ENCODE measurements at regions not wholly inside any gene's neighbourhood (a gene's known extent, or its start where the extent isn't known, plus 50 kb on each side); places are given as distances from the start of the nearest gene placed in this dataset.

- Histone ChIP-seq H3K27me3 (no peaks in the 10 kb centered on the region), H3K36me3 (no peaks in the 10 kb centered on the region), H3K27ac (no peak overlapping the region), H3K4me1 (no peaks in the 10 kb centered on the region), H3K4me3 (no peak overlapping the region), H3K9me3 (peaks cover 0 to 18% (median 11%) of the 10 kb centered on the region in 3 donors)
- intact Hi-C loops (cut with DNase I) = no loop called here
- TF ChIP-seq POLR2A (IDR thresholded peaks at IDR 0.05) = no peak
- TF ChIP-seq, protein P1, sequence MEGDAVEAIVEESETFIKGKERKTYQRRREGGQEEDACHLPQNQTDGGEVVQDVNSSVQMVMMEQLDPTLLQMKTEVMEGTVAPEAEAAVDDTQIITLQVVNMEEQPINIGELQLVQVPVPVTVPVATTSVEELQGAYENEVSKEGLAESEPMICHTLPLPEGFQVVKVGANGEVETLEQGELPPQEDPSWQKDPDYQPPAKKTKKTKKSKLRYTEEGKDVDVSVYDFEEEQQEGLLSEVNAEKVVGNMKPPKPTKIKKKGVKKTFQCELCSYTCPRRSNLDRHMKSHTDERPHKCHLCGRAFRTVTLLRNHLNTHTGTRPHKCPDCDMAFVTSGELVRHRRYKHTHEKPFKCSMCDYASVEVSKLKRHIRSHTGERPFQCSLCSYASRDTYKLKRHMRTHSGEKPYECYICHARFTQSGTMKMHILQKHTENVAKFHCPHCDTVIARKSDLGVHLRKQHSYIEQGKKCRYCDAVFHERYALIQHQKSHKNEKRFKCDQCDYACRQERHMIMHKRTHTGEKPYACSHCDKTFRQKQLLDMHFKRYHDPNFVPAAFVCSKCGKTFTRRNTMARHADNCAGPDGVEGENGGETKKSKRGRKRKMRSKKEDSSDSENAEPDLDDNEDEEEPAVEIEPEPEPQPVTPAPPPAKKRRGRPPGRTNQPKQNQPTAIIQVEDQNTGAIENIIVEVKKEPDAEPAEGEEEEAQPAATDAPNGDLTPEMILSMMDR (IDR thresholded peaks at IDR 0.05) = no peak
- DNase-seq = no peak
Measured at GRCh38 chr14:25615174-25615573, 565.2 kb upstream of the STXBP6 start.

DNA sequence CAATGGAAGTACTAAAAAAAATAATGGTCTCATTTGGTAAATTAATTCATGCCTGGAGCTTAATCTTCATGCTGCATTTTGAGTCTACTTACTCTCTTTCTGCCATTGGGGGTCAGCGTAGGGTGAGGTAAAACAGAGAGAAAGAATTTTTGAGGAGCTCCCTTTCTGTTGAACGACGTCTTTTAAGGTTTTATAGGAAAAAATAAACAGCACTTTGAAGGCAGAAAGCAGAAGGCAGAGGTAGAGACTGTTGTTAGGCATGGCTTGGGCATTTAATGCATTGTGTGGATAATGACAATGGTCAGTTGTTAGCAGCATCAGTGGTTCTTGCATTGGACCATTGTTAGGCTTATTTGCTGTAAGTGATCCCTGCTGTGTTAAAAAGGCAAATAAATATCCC, 557.2 kb upstream of the STXBP6 start:
- H3K36me3 ChIP-seq = no peaks in the 10 kb centered on the region
- intact Hi-C loops (cut with DNase I) = no loop called here
- TF ChIP-seq, protein P1 (IDR thresholded peaks at IDR 0.05) = no peak
- TF ChIP-seq POLR2A (IDR thresholded peaks at IDR 0.05) = no peak
- no peaks in the 10 kb centered on the region for H3K9me3 ChIP-seq
- H3K27ac ChIP-seq = no peak overlapping the region
- 33% methylated on average over 3 of the region's 3 CpGs for WGBS, 2 donors
- no peaks in the 10 kb centered on the region for H3K27me3 ChIP-seq
- no peaks in the 10 kb centered on the region for H3K4me1 ChIP-seq
- no peak for DNase-seq
- H3K4me3 ChIP-seq = no peak overlapping the region

GRCh38 chr14:25602106-25602505, 552.2 kb upstream of the STXBP6 start:
- Histone ChIP-seq H3K27ac (no peak overlapping the region), H3K4me1 (no peaks in the 10 kb centered on the region), H3K27me3 (no peaks in the 10 kb centered on the region), H3K4me3 (no peak overlapping the region), H3K9me3 (no peaks in the 10 kb centered on the region), H3K36me3 (no peaks in the 10 kb centered on the region)
- TF ChIP-seq, protein P1 (IDR thresholded peaks at IDR 0.05) = no peak
- TF ChIP-seq POLR2A (IDR thresholded peaks at IDR 0.05) = no peak
- no peak for DNase-seq
- intact Hi-C loops (cut with DNase I) = no loop called here
- 60 to 71% methylated on average over 1 of the region's 1 CpG for WGBS, 2 donors

DNA sequence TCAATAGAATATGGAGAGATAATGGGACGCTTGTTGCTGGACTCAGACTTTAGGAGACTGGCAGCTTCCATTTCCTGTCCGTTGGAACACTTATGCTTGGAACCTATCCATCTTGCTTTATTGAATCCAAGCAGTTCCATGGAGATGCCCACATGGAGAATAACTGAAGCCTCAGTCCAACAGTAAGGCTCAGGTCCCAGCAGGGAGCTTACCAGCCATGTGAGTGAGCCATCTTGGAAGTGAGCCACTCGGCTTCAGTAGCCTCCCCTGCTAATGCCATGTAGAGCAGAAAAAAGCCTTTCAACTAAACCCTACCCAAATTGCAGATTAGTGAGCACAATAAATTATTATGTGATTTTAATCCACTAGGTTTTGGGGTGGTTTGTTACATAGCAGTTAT, 538.8 kb upstream of the STXBP6 start:
- H3K27me3 ChIP-seq = no peaks in the 10 kb centered on the region
- H3K9me3 ChIP-seq = no peaks in the 10 kb centered on the region
- H3K4me3 ChIP-seq = no peak overlapping the region
- 73 to 82% methylated on average over 3 of the region's 3 CpGs for WGBS, 2 donors
- H3K27ac ChIP-seq = no peak overlapping the region
- no peak for DNase-seq
- TF ChIP-seq POLR2A (IDR thresholded peaks at IDR 0.05) = no peak
- TF ChIP-seq, protein P1 (IDR thresholded peaks at IDR 0.05) = no peak
- no peaks in the 10 kb centered on the region for H3K36me3 ChIP-seq
- no peaks in the 10 kb centered on the region for H3K4me1 ChIP-seq
- intact Hi-C loops (cut with DNase I) = no loop called here

DNA sequence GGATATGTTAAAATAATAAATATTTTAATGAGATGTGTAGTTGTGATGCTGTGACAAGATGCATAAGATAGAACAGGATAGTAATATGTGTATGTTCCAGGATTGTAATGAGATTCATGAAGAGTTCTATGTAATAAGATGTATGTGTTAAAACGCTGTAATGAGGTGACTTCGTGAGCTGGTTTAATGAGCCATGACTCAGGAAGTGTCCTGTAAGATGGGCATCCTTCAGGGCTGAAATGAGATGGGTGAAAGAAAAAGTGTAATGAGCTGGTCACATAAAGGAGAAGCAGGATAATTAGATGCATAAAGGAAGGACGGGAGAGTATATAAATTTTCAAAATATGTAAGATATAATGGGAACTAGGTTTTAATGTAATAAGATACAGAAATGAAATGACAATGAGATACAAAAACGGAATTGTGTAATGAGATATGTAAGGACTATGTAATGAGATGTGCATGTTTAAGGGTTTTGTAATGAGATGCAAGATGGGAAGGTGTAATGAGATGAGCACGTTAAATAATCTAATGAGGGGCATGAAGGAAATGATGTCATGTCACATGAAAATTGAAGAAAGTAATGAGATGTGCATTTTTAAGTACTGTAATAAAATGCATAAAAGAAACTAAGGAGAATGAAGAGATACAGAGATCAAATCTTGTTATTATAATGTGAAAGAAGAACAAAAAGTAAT, 524.8 kb upstream of the STXBP6 start:
- Histone ChIP-seq H3K9me3 (no peaks in the 10 kb centered on the region), H3K27me3 (no peaks in the 10 kb centered on the region), H3K4me3 (no peak overlapping the region), H3K36me3 (no peaks in the 10 kb centered on the region), H3K4me1 (no peaks in the 10 kb centered on the region), H3K27ac (no peak overlapping the region)
- intact Hi-C loops (cut with DNase I) = no loop called here
- TF ChIP-seq, protein P1 (IDR thresholded peaks at IDR 0.05) = no peak
- TF ChIP-seq POLR2A (IDR thresholded peaks at IDR 0.05) = no peak
- no peak for DNase-seq
- 64 to 65% methylated on average over 5 of the region's 5 CpGs for WGBS, 2 donors
